Activated naive CD8-positive, alpha-beta T cell treated with anti-CD3 and anti-CD28 coated beads for 36 hours (primary cell): ENCODE measurements at regions not wholly inside any gene's neighbourhood (a gene's known extent, or its start where the extent isn't known, plus 50 kb on each side); places are given as distances from the start of the nearest gene placed in this dataset.

Experiments
- DNase-seq: peaks from one replicate; pipeline ENCODE4 v3.0.0; 2021
- H3K27ac Mint-ChIP-seq: one replicate; pipeline ENCODE4 v1.8.0; 2022; ENCODE audit warnings: mild to moderate bottlenecking, moderate library complexity, mixed read lengths
- H3K27me3 Mint-ChIP-seq: one replicate; pipeline ENCODE4 v1.8.0; 2022; ENCODE audit warnings: mild to moderate bottlenecking, mixed read lengths
- H3K36me3 Mint-ChIP-seq: one replicate; pipeline ENCODE4 v1.8.0; 2021; ENCODE audit warnings: mild to moderate bottlenecking, mixed read lengths
- H3K4me1 Mint-ChIP-seq: one replicate; pipeline ENCODE4 v1.8.0; 2021; ENCODE audit warnings: mixed read lengths
- H3K4me3 Mint-ChIP-seq: one replicate; pipeline ENCODE4 v1.8.0; 2022; ENCODE audit warnings: mild to moderate bottlenecking, moderate library complexity, mixed read lengths
- H3K9me3 Mint-ChIP-seq: one replicate; pipeline ENCODE4 v1.8.0; 2022; ENCODE audit warnings: mixed read lengths

DNA sequence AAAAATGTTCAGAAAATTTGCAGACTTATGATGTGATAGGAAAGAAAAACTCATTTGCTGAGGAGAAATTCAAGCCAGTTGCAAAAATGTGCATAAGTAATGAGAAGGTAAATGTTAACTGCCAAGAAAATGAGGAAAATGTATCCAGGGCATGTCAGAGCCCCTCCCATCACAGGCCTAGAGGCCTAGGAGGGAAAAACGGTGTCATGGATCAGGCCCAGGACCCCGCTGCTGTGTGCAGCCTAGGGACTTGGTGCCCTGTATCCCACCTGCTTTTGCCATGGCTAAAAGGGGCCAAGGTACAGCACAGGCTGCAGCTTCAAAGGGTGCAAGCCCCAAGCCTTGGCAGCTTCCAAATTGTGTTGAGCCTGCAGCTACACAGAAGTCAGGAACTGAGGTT is 214.0 kb upstream of the ADGRL4 start:
- H3K27ac Mint-ChIP-seq, result no peak overlapping the region

GRCh38 chr1:79215311-79215710 is 208.8 kb upstream of the ADGRL4 start:
- no peaks in the 10 kb centered on the region for H3K36me3 Mint-ChIP-seq
- H3K4me1 Mint-ChIP-seq, result no peaks in the 10 kb centered on the region
- H3K27me3 Mint-ChIP-seq, result no peaks in the 10 kb centered on the region
- no peak for DNase-seq
- no peak overlapping the region for H3K4me3 Mint-ChIP-seq
- peaks cover 6% of the 10 kb centered on the region for H3K9me3 Mint-ChIP-seq
- H3K27ac Mint-ChIP-seq, result no peak overlapping the region

More for the DNA sequence above, 214.0 kb upstream of the ADGRL4 start:
- Mint-ChIP-seq H3K9me3 (peaks cover 6% of the 10 kb centered on the region), H3K4me1 (no peaks in the 10 kb centered on the region), H3K36me3 (no peaks in the 10 kb centered on the region), H3K4me3 (no peak overlapping the region), H3K27me3 (no peaks in the 10 kb centered on the region)
- no peak for DNase-seq

DNA sequence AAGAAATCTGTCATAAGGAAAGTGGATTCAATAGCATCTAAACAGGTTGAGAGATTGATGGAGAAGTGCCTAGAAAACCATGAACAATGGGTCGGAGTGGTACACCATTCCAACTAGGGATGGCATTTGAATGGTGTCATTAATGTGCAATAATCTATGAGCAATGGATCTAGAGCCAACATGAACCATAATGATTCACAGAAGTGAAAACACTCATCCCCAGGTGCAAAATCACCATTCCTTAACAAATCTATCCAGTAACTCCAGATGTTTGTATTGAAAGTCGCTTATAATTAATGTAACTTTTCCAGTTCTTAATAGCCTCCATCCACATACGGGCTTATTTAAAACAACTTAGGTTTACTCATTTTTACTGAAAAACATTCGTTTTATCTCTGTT is 201.3 kb upstream of the ADGRL4 start:
- Mint-ChIP-seq H3K4me3 (no peak overlapping the region), H3K27ac (no peak overlapping the region), H3K27me3 (no peaks in the 10 kb centered on the region), H3K9me3 (peaks cover 1% of the 10 kb centered on the region), H3K36me3 (no peaks in the 10 kb centered on the region), H3K4me1 (no peaks in the 10 kb centered on the region)
- DNase-seq, result no peak

DNA sequence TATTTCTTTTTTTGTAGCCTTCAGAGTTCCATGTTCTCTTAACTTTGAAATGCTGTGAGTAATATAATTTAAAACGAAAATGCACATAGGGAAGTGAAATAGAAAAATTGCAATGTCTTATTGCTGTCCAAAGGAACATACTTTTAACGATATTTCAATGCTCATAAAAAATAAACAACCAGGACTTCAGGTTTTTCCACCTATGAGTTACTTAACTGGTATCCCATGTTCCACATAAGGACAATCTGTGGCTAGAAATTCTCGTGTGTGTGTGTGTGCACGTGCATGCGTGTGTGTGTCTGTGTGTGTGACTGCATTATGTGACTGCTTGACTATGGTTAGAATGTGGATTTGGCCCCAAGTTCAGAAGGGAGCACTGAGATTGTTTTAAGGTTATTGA is 200.8 kb upstream of the ADGRL4 start:
- Mint-ChIP-seq H3K4me3 (no peak overlapping the region), H3K9me3 (peaks cover 1% of the 10 kb centered on the region), H3K36me3 (no peaks in the 10 kb centered on the region), H3K27me3 (no peaks in the 10 kb centered on the region), H3K4me1 (no peaks in the 10 kb centered on the region), H3K27ac (no peak overlapping the region)
- no peak for DNase-seq

DNA sequence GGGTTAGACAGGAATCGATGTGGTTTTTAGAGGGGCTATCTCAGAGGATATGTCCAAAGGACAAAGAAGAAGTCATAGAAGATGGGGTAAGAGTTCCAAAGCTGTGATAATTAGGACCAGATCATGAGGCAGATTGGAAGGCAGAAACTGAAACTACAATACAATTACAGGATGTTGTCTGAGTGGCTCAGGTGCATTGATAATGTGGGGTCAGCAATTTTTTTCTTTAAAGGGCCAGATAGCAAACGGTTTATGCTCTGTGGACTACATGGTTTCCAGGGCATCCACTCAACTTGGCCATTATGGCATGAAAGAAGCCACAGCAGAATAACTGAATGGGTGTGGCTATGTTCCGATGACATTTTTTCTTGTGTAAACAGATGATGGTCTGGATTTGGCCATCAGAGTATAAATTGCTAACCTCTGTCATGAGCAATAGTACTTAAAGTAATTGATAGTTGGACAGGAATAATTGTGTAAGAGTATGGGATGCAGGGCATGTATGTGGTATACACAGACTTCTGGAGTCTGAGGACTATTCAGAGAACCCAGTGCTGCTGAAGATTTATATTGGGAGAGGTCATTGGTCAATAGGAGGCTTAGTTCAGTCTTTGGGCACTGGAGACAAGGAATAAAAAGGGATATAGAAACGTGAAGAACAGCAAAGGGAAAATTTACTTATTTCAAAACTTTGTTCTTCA is 198.4 kb upstream of the ADGRL4 start:
- no peaks in the 10 kb centered on the region for H3K36me3 Mint-ChIP-seq
- H3K27ac Mint-ChIP-seq, result no peak overlapping the region
- DNase-seq, result no peak

GRCh38 chr1:79198832-79199231 is 192.3 kb upstream of the ADGRL4 start:
- Mint-ChIP-seq H3K36me3 (no peaks in the 10 kb centered on the region), H3K4me1 (no peaks in the 10 kb centered on the region), H3K4me3 (no peak overlapping the region), H3K27me3 (no peaks in the 10 kb centered on the region), H3K9me3 (peaks cover 1% of the 10 kb centered on the region), H3K27ac (no peak overlapping the region)
- DNase-seq, result no peak

More for the DNA sequence above, 198.4 kb upstream of the ADGRL4 start:
- Mint-ChIP-seq H3K4me3 (no peak overlapping the region), H3K27me3 (no peaks in the 10 kb centered on the region), H3K9me3 (peaks cover 1% of the 10 kb centered on the region), H3K4me1 (no peaks in the 10 kb centered on the region)

GRCh38 chr1:79197421-79197820 is 190.9 kb upstream of the ADGRL4 start:
- H3K4me3 Mint-ChIP-seq, result no peak overlapping the region
- H3K27me3 Mint-ChIP-seq, result no peaks in the 10 kb centered on the region
- no peaks in the 10 kb centered on the region for H3K4me1 Mint-ChIP-seq
- H3K27ac Mint-ChIP-seq, result no peak overlapping the region
- peaks cover 1% of the 10 kb centered on the region for H3K9me3 Mint-ChIP-seq
- H3K36me3 Mint-ChIP-seq, result no peaks in the 10 kb centered on the region
- no peak for DNase-seq

GRCh38 chr1:79196211-79196610 is 189.7 kb upstream of the ADGRL4 start:
- no peak overlapping the region for H3K4me3 Mint-ChIP-seq
- H3K27me3 Mint-ChIP-seq, result no peaks in the 10 kb centered on the region
- H3K36me3 Mint-ChIP-seq, result no peaks in the 10 kb centered on the region
- DNase-seq, result no peak
- peaks cover 1% of the 10 kb centered on the region for H3K9me3 Mint-ChIP-seq
- H3K27ac Mint-ChIP-seq, result no peak overlapping the region
- no peaks in the 10 kb centered on the region for H3K4me1 Mint-ChIP-seq

GRCh38 chr1:79193211-79194079 is 186.9 kb upstream of the ADGRL4 start:
- no peaks in the 10 kb centered on the region for H3K36me3 Mint-ChIP-seq
- H3K27me3 Mint-ChIP-seq, result no peaks in the 10 kb centered on the region
- no peak overlapping the region for H3K4me3 Mint-ChIP-seq
- no peaks in the 10 kb centered on the region for H3K9me3 Mint-ChIP-seq
- no peaks in the 10 kb centered on the region for H3K4me1 Mint-ChIP-seq
- DNase-seq, result no peak
- H3K27ac Mint-ChIP-seq, result no peak overlapping the region

GRCh38 chr1:79190074-79190473 is 183.5 kb upstream of the ADGRL4 start:
- peaks cover 1% of the 10 kb centered on the region for H3K9me3 Mint-ChIP-seq
- H3K27ac Mint-ChIP-seq, result no peak overlapping the region
- no peaks in the 10 kb centered on the region for H3K4me1 Mint-ChIP-seq
- no peaks in the 10 kb centered on the region for H3K36me3 Mint-ChIP-seq
- H3K27me3 Mint-ChIP-seq, result no peaks in the 10 kb centered on the region
- DNase-seq, result no peak
- no peak overlapping the region for H3K4me3 Mint-ChIP-seq

GRCh38 chr1:79188337-79188736 is 181.8 kb upstream of the ADGRL4 start:
- no peak overlapping the region for H3K4me3 Mint-ChIP-seq

GRCh38 chr1:79186260-79186659 is 179.7 kb upstream of the ADGRL4 start:
- Mint-ChIP-seq H3K4me3 (no peak overlapping the region), H3K27me3 (no peaks in the 10 kb centered on the region), H3K9me3 (peaks cover 1% of the 10 kb centered on the region), H3K36me3 (no peaks in the 10 kb centered on the region), H3K4me1 (no peaks in the 10 kb centered on the region), H3K27ac (no peak overlapping the region)
- no peak for DNase-seq

More at GRCh38 chr1:79188337-79188736, 181.8 kb upstream of the ADGRL4 start:
- Mint-ChIP-seq H3K27ac (no peak overlapping the region), H3K36me3 (no peaks in the 10 kb centered on the region), H3K4me1 (no peaks in the 10 kb centered on the region), H3K27me3 (no peaks in the 10 kb centered on the region), H3K9me3 (peaks cover 1% of the 10 kb centered on the region)
- no peak for DNase-seq

- H3K27ac Mint-ChIP-seq, result no peak overlapping the region
These were observed 171.3 kb upstream of the ADGRL4 start for GRCh38 chr1:79177844-79178243.

DNA sequence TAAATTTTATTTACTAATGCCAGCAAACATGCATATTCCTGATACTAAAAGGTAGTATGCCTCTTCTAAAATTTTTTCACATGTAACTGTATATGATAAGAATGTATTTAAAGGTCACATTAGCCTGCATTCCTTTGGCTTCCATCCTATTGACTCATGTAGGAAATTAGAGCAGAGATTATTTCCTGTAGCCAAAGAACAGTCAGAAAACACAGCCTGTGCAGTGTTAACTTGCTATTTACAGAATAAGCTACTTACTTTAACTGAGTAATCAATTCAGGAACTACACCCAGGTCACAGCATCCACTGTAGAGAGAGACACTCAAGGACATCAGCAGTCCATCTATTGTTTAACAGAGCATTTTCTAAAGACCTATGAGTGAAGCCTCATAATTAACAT is 154.5 kb upstream of the ADGRL4 start:
- Mint-ChIP-seq H3K27ac (no peak overlapping the region), H3K36me3 (no peaks in the 10 kb centered on the region), H3K9me3 (no peaks in the 10 kb centered on the region), H3K27me3 (no peaks in the 10 kb centered on the region), H3K4me3 (no peak overlapping the region), H3K4me1 (no peaks in the 10 kb centered on the region)
- no peak for DNase-seq

More at GRCh38 chr1:79177844-79178243, 171.3 kb upstream of the ADGRL4 start:
- H3K27me3 Mint-ChIP-seq, result no peaks in the 10 kb centered on the region
- H3K36me3 Mint-ChIP-seq, result no peaks in the 10 kb centered on the region
- DNase-seq, result no peak
- H3K4me3 Mint-ChIP-seq, result no peak overlapping the region
- no peaks in the 10 kb centered on the region for H3K4me1 Mint-ChIP-seq
- peaks cover 6% of the 10 kb centered on the region for H3K9me3 Mint-ChIP-seq

DNA sequence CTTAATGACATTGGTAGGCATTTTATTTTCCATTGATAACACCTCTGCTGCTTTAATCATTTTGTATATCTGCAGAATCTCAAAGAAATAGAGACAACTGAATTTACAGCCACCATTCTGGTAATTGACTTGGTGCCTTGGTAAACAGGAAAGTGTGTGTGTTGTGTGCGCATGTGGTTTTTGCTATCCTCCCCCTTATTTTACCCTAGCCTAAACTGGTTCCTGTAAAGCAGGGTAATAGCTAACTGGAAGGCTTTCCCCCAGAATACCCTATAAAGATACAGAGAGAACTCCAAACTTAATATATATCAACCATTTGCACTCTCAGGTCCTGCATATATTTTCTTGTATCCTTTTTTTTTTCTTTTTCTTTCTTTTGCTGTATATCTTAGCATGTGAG is 149.5 kb upstream of the ADGRL4 start:
- Mint-ChIP-seq H3K36me3 (no peaks in the 10 kb centered on the region), H3K9me3 (no peaks in the 10 kb centered on the region), H3K4me3 (no peak overlapping the region), H3K27ac (no peak overlapping the region), H3K4me1 (no peaks in the 10 kb centered on the region), H3K27me3 (no peaks in the 10 kb centered on the region)
- no peak for DNase-seq
